ENCODE measurements at regions not wholly inside any gene's neighbourhood (a gene's known extent, or its start where the extent isn't known, plus 50 kb on each side); places are given as distances from the start of the nearest gene placed in this dataset.

- no peak for DNase-seq
Measured at GRCh38 chr7:53719122-53719521, 683.7 kb downstream of the POM121L12 start.

- DNase-seq = no peak
Measured at GRCh38 chr7:53740971-53741370, 705.5 kb downstream of the POM121L12 start.

- DNase-seq = no peak
Measured at GRCh38 chr7:53743697-53744402, 708.4 kb downstream of the POM121L12 start.

- peak; percentile 11 for DNase-seq
Measured at GRCh38 chr7:53744403-53744760, 708.9 kb downstream of the POM121L12 start.

GRCh38 chr7:53756946-53757345 lies 721.5 kb downstream of the POM121L12 start:
- DNase-seq = peak; percentile 12

- no peak for DNase-seq
Measured at GRCh38 chr7:53768186-53768585, 732.8 kb downstream of the POM121L12 start.

- no peak for DNase-seq
Measured at GRCh38 chr7:53771701-53772100, 736.3 kb downstream of the POM121L12 start.

- DNase-seq = no peak
Measured at GRCh38 chr7:53776323-53776722, 740.9 kb downstream of the POM121L12 start.

GRCh38 chr7:53789741-53790140 lies 752.4 kb upstream of the VSTM2A start:
- DNase-seq = no peak

- DNase-seq = no peak
Measured at GRCh38 chr7:53794816-53795215, 747.4 kb upstream of the VSTM2A start.

- no peak for DNase-seq
Measured at GRCh38 chr7:53800746-53801145, 741.4 kb upstream of the VSTM2A start.

- DNase-seq = no peak
Measured at GRCh38 chr7:53806119-53806518, 736.1 kb upstream of the VSTM2A start.

- DNase-seq = no peak
Measured at GRCh38 chr7:53811555-53812079, 730.6 kb upstream of the VSTM2A start.

GRCh38 chr7:53812135-53812534 lies 730.0 kb upstream of the VSTM2A start:
- no peak for DNase-seq

- DNase-seq = no peak
Measured at GRCh38 chr7:53835301-53835700, 706.9 kb upstream of the VSTM2A start.

- no peak for DNase-seq
Measured at GRCh38 chr7:53877688-53878087, 664.5 kb upstream of the VSTM2A start.

- DNase-seq = no peak
Measured at GRCh38 chr7:53900856-53901528, 641.2 kb upstream of the VSTM2A start.

- no peak for DNase-seq
Measured at GRCh38 chr7:53904355-53904754, 637.8 kb upstream of the VSTM2A start.

- no peak for DNase-seq
Measured at GRCh38 chr7:53917637-53918036, 624.5 kb upstream of the VSTM2A start.

GRCh38 chr7:53920011-53920410 lies 622.2 kb upstream of the VSTM2A start:
- no peak for DNase-seq

- no peak for DNase-seq
Measured at GRCh38 chr7:53940483-53940882, 601.7 kb upstream of the VSTM2A start.

GRCh38 chr7:53947732-53948131 lies 594.4 kb upstream of the VSTM2A start:
- no peak for DNase-seq

GRCh38 chr7:53965716-53966115 lies 576.5 kb upstream of the VSTM2A start:
- DNase-seq = no peak

GRCh38 chr7:53983480-53983879 lies 558.7 kb upstream of the VSTM2A start:
- no peak for DNase-seq

GRCh38 chr7:53984776-53985175 lies 557.4 kb upstream of the VSTM2A start:
- no peak for DNase-seq
